GM19240 (cell line): ENCODE measurements at regions not wholly inside any gene's neighbourhood (a gene's known extent, or its start where the extent isn't known, plus 50 kb on each side); places are given as distances from the start of the nearest gene placed in this dataset.

ENCODE experiments used
- DNase-seq: peaks from one replicate; pipeline ENCODE4 v3.0.0; 2011; ENCODE audit warnings: low spot score; ENCODE audit not compliant: insufficient read length

DNA sequence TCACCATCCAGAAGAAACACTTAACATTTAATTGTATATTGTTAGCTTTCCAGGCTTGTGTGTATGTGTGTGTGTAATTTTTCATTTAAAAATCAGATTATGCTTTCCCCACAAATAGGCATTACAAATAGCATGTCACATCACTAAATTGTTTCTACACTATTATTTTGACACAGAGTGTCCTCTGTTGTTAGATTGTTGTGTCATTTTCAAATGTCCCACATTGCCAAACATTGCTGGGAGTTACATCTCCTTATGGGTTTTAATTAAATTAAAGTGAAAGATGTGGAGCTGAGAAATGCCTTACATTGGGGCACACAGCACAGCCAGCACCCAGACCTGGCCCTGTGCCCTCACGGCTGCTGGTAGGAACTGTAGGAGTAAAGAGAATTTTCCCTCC is 295.6 kb downstream of the ZEB1 start:
- no peak for DNase-seq

DNA sequence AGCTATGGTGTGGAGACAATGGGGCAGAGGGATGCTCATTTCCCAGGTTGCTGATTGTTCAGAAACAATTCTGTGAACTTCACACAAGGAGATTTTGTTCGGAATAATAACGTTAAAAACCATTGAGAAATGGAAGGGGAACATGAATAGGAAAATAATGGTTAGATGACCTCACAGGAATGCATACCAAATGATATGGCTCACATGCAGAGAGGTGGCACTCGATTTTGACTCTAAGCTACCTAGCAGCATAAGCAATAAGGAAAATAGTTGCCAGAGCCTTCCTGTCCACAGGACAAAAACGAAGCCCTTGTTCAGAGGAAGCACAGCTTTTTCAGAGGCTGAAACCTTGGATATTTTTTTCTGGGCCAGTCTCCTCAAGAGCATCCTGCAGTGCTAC is 293.1 kb downstream of the ZEB1 start:
- DNase-seq = no peak

DNA sequence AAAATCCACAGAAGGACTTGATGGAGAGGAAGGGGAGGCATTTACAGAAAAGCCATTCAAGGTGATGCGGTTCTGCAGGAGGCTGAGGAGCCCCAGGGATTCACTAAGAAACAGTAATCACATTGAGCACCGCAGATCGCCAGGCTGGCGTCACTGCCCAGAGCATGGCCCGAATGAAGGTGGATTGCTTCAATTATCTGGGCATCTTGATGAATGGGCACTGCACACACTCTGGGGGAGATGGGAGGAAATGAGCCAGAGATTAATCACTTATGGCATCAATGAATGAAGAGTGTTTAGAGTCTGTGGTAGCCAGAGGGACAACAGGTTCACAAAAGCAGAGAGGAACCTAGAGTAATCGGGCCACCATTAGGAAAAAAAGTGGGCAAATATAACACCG is 292.1 kb downstream of the ZEB1 start:
- no peak for DNase-seq

DNA sequence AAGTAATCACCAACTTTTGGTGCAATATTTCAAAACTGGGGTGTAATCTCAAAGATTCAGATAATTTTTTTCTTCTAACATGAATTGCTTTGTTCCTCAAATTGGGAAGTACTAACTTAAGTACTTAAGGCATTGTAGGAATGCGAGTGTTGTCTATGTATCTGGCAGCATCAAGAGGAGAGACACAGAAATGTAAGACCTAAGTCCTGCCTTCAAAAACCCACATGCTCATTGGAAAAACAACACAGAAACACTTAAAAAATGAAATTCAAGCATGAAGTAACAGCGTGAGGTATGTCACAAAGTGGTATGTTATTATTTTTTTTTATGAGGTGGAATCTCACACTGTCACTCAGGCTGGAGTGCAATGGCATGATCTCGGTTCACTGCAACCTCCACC is 288.5 kb downstream of the ZEB1 start:
- no peak for DNase-seq

DNA sequence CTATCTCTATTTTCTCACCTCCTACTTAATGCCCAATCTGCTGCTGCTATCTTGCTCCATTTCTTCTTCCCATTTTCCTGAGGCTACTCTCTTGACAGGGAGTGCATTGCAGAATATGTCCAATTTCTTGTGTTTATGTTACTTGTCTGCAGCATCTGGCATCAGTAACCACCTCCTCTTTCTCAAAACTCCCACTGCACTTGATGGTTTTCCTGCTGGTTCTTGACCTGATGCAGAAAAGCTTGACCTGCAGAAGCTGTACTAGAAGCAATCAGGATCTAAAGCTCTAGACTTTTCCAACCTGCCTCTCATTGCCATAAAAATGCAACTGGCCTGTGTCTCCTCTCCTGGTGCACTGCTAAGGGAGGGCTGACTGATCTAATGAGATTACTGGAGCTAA is 287.8 kb downstream of the ZEB1 start:
- no peak for DNase-seq

DNA sequence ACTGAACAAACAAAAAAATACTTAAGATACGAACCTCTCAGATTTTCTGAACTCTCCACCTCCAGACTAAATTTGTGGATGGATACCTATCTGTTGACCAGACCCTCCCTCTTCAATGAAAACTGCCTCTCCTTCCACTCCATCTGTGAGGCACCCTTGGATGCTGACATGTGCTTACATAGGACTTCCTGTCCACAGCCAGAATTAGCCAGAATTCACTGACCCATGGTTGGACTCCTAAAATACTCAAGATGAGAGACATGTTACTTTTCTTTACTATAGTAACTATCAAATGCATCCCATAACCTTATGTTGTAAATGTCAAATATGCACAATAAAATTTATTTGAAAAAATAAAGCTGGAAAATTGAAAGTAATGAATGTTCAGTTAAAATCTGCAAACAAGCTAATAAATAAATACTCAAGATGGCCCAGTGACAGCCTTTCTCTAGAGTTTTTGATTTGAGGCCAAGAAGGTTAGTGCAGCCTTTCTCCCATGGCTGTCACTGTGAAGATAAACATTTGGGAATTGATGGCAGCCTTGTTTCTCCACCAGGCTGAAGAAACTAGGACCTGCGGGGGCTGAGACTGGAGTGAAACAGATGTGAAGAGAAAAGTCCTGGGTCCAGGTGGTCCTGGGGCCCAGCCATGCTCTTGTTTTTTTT is 287.0 kb downstream of the ZEB1 start:
- DNase-seq = no peak

DNA sequence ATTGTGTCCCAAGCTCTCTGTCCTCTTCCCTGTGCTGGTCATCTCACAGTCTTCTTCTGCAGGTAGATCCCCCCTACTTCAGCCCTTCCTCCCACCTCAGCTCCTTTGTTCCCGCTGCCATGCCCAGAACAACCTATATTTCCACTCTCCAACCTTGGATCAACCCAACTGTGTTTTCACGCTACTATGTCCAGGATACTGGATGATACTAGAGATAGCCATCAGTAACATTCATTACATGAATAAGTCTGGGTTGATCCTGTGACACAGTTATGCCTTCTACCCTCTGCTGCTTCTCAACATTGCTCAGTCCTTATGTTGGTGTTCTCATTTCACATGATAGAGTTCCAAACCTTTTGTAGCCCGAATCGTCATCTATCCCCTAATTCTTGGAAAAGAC is 286.4 kb downstream of the ZEB1 start:
- DNase-seq = no peak

DNA sequence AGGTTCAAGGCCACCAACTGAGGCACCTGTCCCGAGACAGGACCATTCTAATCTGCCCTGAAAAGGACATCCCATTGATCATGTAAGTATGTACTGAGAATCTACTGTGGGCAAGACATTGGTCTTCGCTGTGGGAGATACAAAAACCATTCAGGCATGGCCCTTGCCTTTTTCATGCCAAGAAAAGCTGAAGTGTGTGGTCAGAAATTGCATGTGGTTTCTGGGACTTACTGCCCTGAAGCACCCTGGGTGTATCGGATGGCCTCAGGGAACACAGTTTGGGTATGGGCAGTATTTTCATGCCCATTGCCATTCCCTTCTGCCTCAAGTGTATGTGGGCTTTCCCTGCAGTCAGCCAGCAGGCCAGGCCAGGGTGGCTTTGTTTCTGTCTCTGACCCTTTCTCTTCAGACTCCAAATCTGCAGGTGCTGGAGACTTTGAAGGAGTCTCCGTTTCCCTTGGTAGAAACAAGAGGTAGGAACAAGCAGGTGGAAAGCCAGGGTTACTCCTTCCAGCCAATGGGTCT is 285.7 kb downstream of the ZEB1 start:
- DNase-seq = no peak

DNA sequence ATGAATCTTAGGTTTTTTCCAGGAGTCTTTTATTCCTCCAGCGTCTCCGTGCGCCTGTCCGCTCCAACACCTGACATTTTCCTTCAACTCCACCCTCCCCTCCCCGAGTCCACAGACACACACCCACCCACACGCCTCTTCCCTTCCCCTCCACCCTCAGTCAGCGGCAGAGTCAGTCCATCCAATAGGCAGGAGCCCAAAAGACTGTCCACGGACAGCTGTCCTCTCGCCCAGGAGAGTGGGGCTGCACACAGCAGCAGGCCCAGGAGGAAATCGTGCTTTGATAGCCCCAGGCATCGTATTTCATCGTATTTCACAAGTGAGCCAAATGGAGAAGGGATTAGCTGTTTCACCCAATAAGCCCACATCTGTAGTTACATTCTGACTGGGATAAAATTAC is 285.1 kb downstream of the ZEB1 start:
- DNase-seq = no peak

DNA sequence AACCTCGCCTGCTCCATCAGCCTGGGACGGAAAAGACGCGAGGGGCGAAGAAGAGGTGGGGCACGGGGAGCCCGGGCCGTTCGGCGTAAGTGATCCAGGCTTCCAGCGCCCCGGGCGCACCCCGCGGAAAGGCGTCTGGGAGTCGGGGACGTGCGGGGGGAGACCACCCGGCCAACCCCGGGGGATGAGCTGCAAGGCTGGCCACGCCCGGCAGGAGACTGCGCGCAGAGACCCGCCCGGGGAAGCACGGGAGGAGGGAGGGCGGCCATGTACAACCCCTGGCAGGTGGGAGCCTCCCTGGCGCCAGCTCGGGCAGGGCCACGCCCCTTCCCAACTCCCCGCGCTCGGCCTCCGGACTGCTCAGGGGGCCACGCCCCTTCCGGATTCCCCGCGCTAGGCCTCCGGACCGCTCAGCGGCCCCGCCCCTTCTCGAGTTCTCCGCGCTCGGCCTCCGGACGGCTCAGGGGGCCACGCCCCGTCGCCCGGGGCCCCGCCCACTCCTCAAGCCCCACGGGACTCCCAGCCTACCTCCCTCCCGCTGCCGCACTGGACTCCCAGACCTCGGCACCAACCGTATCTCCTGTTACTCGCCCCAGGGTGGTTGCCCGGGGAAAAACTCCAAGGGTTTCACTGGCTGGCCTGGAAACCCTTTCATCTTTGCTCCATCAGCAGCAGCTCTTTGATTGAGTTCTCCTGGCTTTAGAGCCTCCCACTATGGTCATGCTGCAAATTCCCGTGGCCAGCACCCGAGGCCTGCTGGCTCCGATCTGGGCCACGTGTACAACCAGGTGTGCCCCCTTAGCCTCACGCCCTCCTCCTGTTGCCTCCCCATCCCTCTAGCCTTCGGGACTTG is 284.4 kb downstream of the ZEB1 start:
- peak; percentile 86 for DNase-seq

DNA sequence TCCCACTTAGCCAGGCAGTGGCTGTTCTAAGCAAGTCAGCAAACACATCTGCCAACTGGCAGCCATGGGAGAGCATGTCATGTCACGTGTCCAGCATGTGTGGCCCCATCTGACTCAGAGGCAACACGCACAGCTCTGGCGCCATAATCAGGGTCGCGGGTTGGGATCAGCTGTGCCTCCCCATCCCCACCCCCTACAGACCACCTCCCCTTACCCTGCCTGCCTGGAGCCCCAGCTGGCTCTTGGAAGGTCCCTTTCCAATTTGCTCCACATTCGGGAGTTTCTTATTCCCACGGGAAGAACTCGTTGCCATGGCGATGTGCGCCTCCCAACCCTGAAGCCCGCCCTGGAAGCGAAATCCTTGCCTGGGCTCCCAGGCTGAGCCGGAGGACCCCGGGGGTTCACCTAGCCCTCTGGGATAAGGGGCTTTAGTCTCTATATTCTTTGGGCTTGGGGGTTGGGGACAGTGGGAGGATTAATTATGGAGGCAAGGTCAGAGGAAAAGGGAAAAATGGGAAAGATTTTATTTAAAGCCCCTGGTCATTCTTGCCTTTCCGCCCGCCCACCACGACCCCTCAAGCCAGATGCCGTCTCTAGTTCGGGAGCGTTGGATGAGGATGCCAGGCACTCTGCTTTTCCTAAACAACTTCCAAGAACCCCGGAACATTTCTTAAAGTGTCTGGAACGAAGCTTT is 283.7 kb downstream of the ZEB1 start:
- DNase-seq = no peak

DNA sequence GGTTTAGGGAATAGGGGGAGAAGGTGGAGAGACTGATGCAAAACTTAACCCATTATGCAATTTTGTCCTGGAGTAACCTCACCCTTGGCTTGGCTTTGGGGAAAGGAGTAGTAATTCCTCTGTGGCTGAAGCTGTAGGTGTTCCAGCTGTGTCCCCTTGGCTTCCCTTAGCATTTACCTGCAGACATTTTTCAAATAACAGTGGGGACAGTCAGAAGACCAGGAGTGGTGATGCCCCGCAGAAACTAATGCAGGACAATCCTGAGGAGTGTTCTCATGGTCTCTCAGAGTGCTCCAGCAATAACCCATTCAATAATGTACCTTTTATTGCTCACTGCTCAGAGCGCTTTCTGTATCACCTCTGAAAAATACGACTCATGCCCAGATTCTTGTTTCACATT is 282.1 kb downstream of the ZEB1 start:
- DNase-seq = no peak

DNA sequence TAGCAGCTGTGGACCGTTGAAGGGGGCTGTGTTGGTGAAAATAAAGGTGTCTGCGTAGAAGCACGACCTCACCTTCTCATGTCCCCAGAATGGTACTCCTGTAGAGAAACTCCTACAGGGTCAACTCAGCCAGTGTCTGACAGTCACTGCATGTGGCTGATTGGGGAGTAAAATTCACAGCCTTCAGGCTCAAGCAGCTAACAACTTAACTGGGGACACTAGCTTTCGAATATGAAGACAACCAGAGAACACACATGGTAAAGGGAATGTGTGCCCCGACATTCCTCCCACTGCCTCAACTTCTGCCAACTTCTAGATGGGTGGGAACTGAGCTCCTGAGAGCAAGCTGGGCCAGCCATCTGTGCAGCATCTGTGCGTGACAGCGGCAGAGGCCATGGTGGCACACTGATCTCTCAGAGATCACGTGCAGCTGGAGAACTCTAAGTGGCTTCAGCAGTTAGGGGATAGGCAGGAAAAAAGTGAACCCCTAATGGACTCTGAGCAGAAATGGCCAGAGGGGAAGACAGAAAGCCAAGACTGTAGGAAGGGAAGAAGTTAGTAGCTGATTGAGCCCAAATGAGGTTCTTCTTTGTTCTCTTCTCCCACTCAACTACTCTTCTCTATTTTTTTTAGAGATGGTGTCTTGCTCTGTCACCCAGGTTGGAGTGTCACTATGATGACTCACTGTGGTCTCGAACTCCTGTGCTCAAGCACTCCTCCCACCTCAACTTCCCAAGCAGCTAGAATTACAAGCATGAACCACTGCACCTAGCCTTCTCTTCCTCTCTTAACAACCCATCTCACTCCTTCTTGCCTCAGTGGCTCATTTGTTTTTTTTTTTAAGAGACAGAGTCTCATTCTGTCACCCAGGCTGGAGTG is 280.8 kb downstream of the ZEB1 start:
- DNase-seq = no peak

DNA sequence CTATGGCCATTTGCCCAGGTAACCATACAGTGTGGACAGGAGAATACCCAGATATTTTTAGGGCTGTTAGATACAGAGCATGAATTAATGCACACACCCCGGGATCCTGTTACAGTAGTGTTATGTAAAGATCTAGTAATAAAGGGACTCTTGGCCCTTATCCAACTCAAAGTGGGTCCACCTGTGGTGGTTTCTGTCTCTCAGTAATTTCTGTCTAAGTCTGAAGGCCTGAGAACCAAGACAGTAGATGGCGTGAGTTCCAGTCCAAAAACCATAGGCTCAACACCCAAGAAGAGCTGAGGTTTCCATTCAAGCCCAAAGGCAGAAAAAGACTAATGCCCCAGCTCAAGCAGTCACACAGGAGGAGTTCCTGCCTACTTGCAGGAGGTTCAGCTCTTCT is 277.7 kb downstream of the ZEB1 start:
- DNase-seq = no peak

DNA sequence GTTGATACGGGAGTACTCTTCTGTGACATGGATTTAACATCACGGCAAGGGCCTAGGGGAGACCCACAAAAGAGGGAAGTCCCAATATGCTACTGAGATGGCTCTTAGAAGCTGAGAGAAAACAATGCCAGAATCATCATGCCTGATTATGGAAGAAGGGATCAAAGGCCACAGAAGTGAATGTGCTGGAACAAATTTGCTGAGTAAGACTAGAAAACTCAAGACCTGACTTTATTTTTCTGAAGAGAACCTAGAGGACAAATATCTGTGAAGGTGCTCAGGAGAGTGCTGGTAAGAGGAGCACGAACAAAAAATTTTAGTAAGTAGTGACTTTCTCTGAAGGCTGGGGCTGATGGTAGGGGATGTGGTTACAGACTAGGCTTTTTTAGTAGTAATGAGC is 277.0 kb downstream of the ZEB1 start:
- DNase-seq = no peak

DNA sequence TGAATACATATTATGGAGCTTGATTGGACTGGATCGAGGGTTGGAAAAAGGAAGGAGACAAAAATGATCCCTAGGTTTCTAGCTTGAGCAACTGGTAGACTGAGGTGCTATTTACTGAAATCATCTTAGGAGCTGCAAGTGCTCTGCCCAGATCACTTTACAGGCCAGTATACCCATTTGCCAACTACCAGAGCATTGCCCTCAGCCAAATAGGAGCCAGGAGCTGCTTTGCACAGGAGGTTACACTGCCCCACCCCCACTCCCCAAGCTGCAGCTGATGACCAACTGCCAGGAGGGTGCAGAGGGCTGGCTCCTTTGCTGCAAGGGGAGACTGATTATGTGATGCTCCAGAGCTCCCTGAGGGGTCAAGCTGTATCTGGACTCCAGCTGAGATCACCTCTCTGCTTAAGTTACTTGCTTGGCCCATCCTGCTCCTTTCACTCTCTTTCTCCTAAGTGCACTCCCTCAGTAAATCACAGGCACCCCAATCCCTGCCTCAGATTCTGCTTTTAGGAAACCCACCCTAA is 275.4 kb downstream of the ZEB1 start:
- no peak for DNase-seq

DNA sequence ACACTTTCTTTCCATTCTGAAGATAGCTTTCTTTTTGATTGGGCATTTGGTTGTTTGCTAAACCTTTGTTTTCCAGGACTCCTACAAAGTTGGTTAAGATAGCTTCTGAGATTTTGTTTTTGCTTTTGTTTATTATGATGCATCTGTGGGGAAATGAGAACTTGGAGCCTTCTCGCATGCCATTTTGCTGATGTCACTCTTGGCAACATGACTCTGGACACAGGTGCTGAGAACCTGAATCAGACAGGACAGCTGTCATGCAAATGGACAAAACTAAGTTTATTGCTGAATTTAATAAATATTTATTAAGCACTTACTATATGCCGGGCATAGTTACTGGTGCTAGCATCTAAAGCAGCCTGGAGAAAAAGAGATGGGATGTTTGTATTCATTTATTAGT is 274.1 kb downstream of the ZEB1 start:
- DNase-seq = no peak

DNA sequence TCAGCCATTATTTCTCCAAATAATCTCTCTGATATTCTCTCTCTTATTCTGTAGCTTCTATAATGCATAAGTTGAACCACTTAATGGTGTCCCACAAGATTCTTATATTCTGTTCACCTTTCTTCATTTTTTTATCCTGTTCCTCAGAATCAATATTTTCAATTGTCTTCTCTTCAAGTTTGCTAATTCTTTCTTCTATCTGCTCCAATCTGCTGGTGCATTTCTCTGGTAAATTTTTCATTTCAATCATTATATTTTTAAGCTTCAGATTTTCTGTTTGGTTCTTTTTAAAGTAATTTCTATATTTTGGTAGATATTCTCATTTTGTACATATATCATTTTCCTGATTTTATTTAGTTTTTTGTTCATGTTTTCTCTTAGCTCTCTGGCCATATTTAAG is 272.6 kb downstream of the ZEB1 start:
- DNase-seq = no peak

DNA sequence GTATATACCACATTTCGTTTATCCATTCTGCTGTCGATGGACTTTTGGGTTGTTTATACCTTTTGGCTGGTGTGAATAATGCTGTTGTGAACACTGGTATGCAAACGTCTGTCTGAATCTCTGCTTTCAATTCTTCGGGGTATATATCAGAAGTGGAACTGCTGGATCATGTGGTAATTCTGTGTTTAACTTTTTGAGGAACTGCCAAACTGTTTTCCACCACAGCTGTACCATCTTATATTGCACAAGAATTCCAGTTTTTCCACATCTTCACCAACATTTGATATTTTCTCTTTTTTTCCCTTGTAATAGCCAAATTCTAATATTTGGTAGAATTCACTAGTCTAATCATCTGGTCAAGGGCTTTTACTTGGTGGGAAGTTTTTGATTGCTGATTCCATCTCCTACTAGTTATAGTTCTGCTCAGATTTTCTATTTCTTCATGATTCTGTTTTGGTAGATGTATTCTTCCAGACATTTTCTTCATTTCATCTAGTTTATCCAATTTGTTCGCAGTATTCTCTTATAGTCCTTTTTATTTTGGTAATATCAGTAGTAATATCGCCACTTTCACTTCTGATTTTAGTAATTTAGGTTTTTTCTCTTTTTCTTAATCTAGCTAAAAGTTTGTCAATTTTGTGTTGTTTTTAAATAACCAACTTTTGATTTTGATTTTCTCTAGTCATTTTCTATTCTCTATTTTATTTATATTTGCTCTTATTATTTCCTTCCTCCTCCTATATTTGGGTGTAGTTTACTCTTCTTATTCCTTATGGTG is 271.2 kb downstream of the ZEB1 start:
- DNase-seq = no peak

DNA sequence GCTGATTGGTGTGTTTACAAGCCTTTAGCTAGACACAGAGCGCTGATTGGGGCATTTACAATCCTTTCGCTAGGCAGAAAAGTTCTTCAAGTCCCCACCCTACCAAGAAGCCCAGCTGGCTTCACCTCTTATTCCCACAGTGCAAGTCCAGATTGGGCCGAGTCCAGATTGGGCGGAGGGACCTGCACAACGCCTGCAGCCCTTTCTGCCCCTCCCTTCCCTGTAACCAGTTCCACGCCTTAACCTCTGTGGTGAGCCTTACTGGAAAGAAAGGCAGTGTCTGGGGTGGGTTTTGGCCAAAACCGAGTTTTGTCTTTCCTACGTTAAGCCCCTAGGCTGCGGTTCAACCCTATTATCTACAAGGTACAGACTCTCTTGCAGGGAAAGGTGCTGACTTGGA is 268.7 kb downstream of the ZEB1 start:
- DNase-seq = no peak
